ENCODE measurements at regions not wholly inside any gene's neighbourhood (a gene's known extent, or its start where the extent isn't known, plus 50 kb on each side); places are given as distances from the start of the nearest gene placed in this dataset.

- Mint-ChIP-seq H3K4me1 (no peaks in the 10 kb centered on the region), H3K27ac (no peak overlapping the region), H3K36me3 (no peaks in the 10 kb centered on the region), H3K4me3 (no peak overlapping the region), H3K9me3 (no peaks in the 10 kb centered on the region), H3K27me3 (no peaks in the 10 kb centered on the region)
- DNase-seq = no peak
Observed at GRCh38 chr18:71471963-71472725, 1072.0 kb downstream of the CBLN2 start.

GRCh38 chr18:71456206-71456605 lies 1087.9 kb downstream of the CBLN2 start:
- no peaks in the 10 kb centered on the region for H3K36me3 Mint-ChIP-seq
- no peak overlapping the region for H3K4me3 Mint-ChIP-seq
- H3K27ac Mint-ChIP-seq = no peak overlapping the region
- H3K4me1 Mint-ChIP-seq = no peaks in the 10 kb centered on the region
- no peaks in the 10 kb centered on the region for H3K9me3 Mint-ChIP-seq
- H3K27me3 Mint-ChIP-seq = no peaks in the 10 kb centered on the region
- no peak for DNase-seq

- Mint-ChIP-seq H3K27ac (no peak overlapping the region), H3K36me3 (peaks cover 2% of the 10 kb centered on the region), H3K9me3 (no peaks in the 10 kb centered on the region), H3K4me1 (no peaks in the 10 kb centered on the region), H3K27me3 (no peaks in the 10 kb centered on the region), H3K4me3 (no peak overlapping the region)
- no peak for DNase-seq
Observed at GRCh38 chr18:71450257-71450656, 1093.9 kb downstream of the CBLN2 start.

- Mint-ChIP-seq H3K27ac (no peak overlapping the region), H3K9me3 (peaks cover 2% of the 10 kb centered on the region), H3K36me3 (peaks cover 2% of the 10 kb centered on the region), H3K27me3 (no peaks in the 10 kb centered on the region), H3K4me1 (no peaks in the 10 kb centered on the region), H3K4me3 (no peak overlapping the region)
- DNase-seq = no peak
Observed at GRCh38 chr18:71443706-71444480, 1100.2 kb downstream of the CBLN2 start.

GRCh38 chr18:71442731-71443141 lies 1101.4 kb downstream of the CBLN2 start:
- Mint-ChIP-seq H3K4me3 (no peak overlapping the region), H3K4me1 (no peaks in the 10 kb centered on the region), H3K36me3 (peaks cover 2% of the 10 kb centered on the region), H3K9me3 (peaks cover 2% of the 10 kb centered on the region), H3K27me3 (no peaks in the 10 kb centered on the region), H3K27ac (no peak overlapping the region)
- DNase-seq = no peak

GRCh38 chr18:71441156-71441555 lies 1103.0 kb downstream of the CBLN2 start:
- DNase-seq = no peak
- peaks cover 2% of the 10 kb centered on the region for H3K9me3 Mint-ChIP-seq
- peaks cover 2% of the 10 kb centered on the region for H3K36me3 Mint-ChIP-seq
- no peaks in the 10 kb centered on the region for H3K27me3 Mint-ChIP-seq
- H3K27ac Mint-ChIP-seq = no peak overlapping the region
- H3K4me1 Mint-ChIP-seq = no peaks in the 10 kb centered on the region
- no peak overlapping the region for H3K4me3 Mint-ChIP-seq

- H3K27ac Mint-ChIP-seq = no peak overlapping the region
- no peaks in the 10 kb centered on the region for H3K36me3 Mint-ChIP-seq
- DNase-seq = no peak
- no peaks in the 10 kb centered on the region for H3K4me1 Mint-ChIP-seq
- no peaks in the 10 kb centered on the region for H3K27me3 Mint-ChIP-seq
- no peaks in the 10 kb centered on the region for H3K9me3 Mint-ChIP-seq
- H3K4me3 Mint-ChIP-seq = no peak overlapping the region
Observed at GRCh38 chr18:71437511-71437910, 1106.6 kb downstream of the CBLN2 start.

- H3K27ac Mint-ChIP-seq = no peak overlapping the region
- peaks cover 1% of the 10 kb centered on the region for H3K4me1 Mint-ChIP-seq
- H3K27me3 Mint-ChIP-seq = no peaks in the 10 kb centered on the region
- DNase-seq = no peak
- H3K4me3 Mint-ChIP-seq = no peak overlapping the region
- no peaks in the 10 kb centered on the region for H3K36me3 Mint-ChIP-seq
- H3K9me3 Mint-ChIP-seq = no peaks in the 10 kb centered on the region
Observed at GRCh38 chr18:71433373-71433772, 1110.8 kb downstream of the CBLN2 start.

GRCh38 chr18:71431689-71432088 lies 1112.5 kb downstream of the CBLN2 start:
- H3K27me3 Mint-ChIP-seq = no peaks in the 10 kb centered on the region
- H3K27ac Mint-ChIP-seq = no peak overlapping the region
- H3K9me3 Mint-ChIP-seq = no peaks in the 10 kb centered on the region
- DNase-seq = no peak
- H3K36me3 Mint-ChIP-seq = no peaks in the 10 kb centered on the region
- peaks cover 1% of the 10 kb centered on the region for H3K4me1 Mint-ChIP-seq
- H3K4me3 Mint-ChIP-seq = no peak overlapping the region

- H3K4me1 Mint-ChIP-seq = peaks cover 1% of the 10 kb centered on the region
- no peaks in the 10 kb centered on the region for H3K27me3 Mint-ChIP-seq
- H3K4me3 Mint-ChIP-seq = no peak overlapping the region
- no peaks in the 10 kb centered on the region for H3K9me3 Mint-ChIP-seq
- no peaks in the 10 kb centered on the region for H3K36me3 Mint-ChIP-seq
- H3K27ac Mint-ChIP-seq = no peak overlapping the region
- no peak for DNase-seq
Observed at GRCh38 chr18:71431171-71431570, 1113.0 kb downstream of the CBLN2 start.

GRCh38 chr18:71426441-71426840 lies 1117.7 kb downstream of the CBLN2 start:
- H3K4me3 Mint-ChIP-seq = no peak overlapping the region
- peaks cover 4% of the 10 kb centered on the region for H3K9me3 Mint-ChIP-seq
- H3K27ac Mint-ChIP-seq = no peak overlapping the region
- no peak for DNase-seq
- H3K36me3 Mint-ChIP-seq = no peaks in the 10 kb centered on the region
- no peaks in the 10 kb centered on the region for H3K27me3 Mint-ChIP-seq
- H3K4me1 Mint-ChIP-seq = peaks cover under 1% of the 10 kb centered on the region

- no peak for DNase-seq
- no peaks in the 10 kb centered on the region for H3K9me3 Mint-ChIP-seq
- no peaks in the 10 kb centered on the region for H3K27me3 Mint-ChIP-seq
- H3K36me3 Mint-ChIP-seq = no peaks in the 10 kb centered on the region
- H3K27ac Mint-ChIP-seq = no peak overlapping the region
- no peak overlapping the region for H3K4me3 Mint-ChIP-seq
- no peaks in the 10 kb centered on the region for H3K4me1 Mint-ChIP-seq
Observed at GRCh38 chr18:71405169-71405809, 1116.4 kb downstream of the SOCS6 start.

GRCh38 chr18:71403501-71403900 lies 1114.7 kb downstream of the SOCS6 start:
- DNase-seq = no peak
- no peaks in the 10 kb centered on the region for H3K9me3 Mint-ChIP-seq
- H3K27ac Mint-ChIP-seq = no peak overlapping the region
- no peaks in the 10 kb centered on the region for H3K4me1 Mint-ChIP-seq
- no peaks in the 10 kb centered on the region for H3K27me3 Mint-ChIP-seq
- no peaks in the 10 kb centered on the region for H3K36me3 Mint-ChIP-seq
- H3K4me3 Mint-ChIP-seq = no peak overlapping the region

- no peak for DNase-seq
- Mint-ChIP-seq H3K27ac (no peak overlapping the region), H3K4me3 (no peak overlapping the region), H3K27me3 (no peaks in the 10 kb centered on the region), H3K9me3 (no peaks in the 10 kb centered on the region), H3K36me3 (no peaks in the 10 kb centered on the region), H3K4me1 (no peaks in the 10 kb centered on the region)
Observed at GRCh38 chr18:71398531-71398930, 1109.7 kb downstream of the SOCS6 start.

- Mint-ChIP-seq H3K27ac (no peak overlapping the region), H3K36me3 (no peaks in the 10 kb centered on the region), H3K4me1 (no peaks in the 10 kb centered on the region), H3K4me3 (no peak overlapping the region), H3K27me3 (peaks cover 6% of the 10 kb centered on the region), H3K9me3 (no peaks in the 10 kb centered on the region)
- DNase-seq = no peak
Observed at GRCh38 chr18:71388148-71388547, 1099.3 kb downstream of the SOCS6 start.
